ENCODE measurements at regions not wholly inside any gene's neighbourhood (a gene's known extent, or its start where the extent isn't known, plus 50 kb on each side); places are given as distances from the start of the nearest gene placed in this dataset.

DNA sequence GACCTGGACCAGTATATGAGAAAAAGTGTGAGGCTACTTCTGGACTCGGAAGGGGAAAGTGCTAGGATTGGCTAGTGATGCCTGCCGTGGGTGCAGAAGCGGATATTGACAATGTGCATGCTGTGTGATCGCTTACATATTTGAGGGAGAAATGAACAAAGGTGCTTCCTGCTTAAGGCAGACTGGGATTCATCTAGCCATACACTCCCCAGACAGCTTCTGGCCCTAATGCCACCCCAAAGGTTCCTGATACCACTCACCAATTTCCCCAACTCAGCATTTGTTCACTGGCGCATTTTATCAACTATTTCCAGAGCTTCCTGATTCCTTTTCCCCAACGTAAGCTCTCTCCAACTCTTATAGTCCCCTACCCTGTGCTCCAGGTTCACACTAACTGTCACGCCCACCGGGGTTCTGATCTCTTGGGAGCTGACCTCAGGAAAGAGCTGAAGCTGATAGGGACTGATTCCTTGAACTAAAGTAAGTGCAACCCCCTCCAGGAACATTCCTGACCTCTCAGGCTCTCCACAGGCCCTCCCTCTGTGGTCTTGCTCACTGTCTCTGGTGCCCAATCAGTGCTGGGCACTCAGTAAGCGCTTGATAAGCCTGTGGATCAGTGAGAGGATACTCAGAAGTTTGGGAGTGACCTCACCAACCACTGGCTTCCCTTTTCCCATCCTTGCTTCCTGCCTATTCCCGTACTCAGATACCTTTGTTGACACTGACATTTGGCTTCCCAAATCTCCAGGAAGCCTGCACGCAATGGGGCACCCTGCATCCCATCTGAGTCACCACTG lies 73.3 kb downstream of the MRPL14 start:
- TF ChIP-seq FOS (IDR thresholded peaks at IDR 0.05; ENCODE audit: borderline replicate concordance, insufficient read depth, low read length) (peak; percentile 32), JUN (IDR thresholded peaks at IDR 0.05; ENCODE audit: borderline replicate concordance, insufficient read depth, insufficient read length, low read depth) (peak; percentile 14), EZH2 (IDR thresholded peaks at IDR 0.05; ENCODE audit: borderline replicate concordance, low read depth, low read length, severe bottlenecking) (no peak), GATA2 (IDR thresholded peaks at IDR 0.05; ENCODE audit: insufficient read depth, insufficient read length, low read depth, low read length) (peak; percentile 38)
- Histone ChIP-seq H2AFZ (ENCODE audit: low read depth, low read length) (peak overlapping the region; percentile 1), H3K4me2 (ENCODE audit: insufficient read depth, low read length) (no peak overlapping the region), H3K9me3 (replicated peaks; ENCODE audit: control insufficient read depth, insufficient read depth, low read length) (no peaks in the 10 kb centered on the region), H3K27me3 (ENCODE audit: control insufficient read depth in 2 of 2, insufficient read depth in 2 of 2, low read length in 2 of 2) (no peaks in the 10 kb centered on the region), H3K9me1 (replicated peaks; ENCODE audit: control insufficient read depth, extremely low read depth, insufficient read depth, low read length) (no peaks in the 10 kb centered on the region), H3K79me2 (ENCODE audit: control insufficient read depth, insufficient read depth, low read length) (no peaks in the 10 kb centered on the region), H3K36me3 (ENCODE audit: control insufficient read depth in 2 of 2, extremely low read depth in 1 of 2, insufficient read depth in 2 of 2, low read length in 2 of 2) (no peaks in the 10 kb centered on the region), H3K4me1 (ENCODE audit: control insufficient read depth, extremely low read depth, insufficient read depth, low read length) (peaks cover 38% of the 10 kb centered on the region), H3K9ac (replicated peaks; ENCODE audit: extremely low read depth, insufficient read depth, low read length) (no peak overlapping the region), H4K20me1 (replicated peaks; ENCODE audit: control insufficient read depth, extremely low read depth, insufficient read depth, low read length) (no peaks in the 10 kb centered on the region), H3K4me3 (replicated peaks in 1 of 3; ENCODE audit: insufficient read depth in 1 of 3, low read depth in 1 of 3, low read length in 3 of 3) (no peak overlapping the region), H3K27ac (ENCODE audit: insufficient read depth, low read depth, low read length) (peak overlapping the region; percentile 37)
- dilution Hi-C loops (cut with MboI; ENCODE audit: extremely low pct_ligation_motif_present, low sequenced_read_pairs) = no loop called here
- no TSS peak for BruUV-seq (replicated peaks)
- intact Hi-C loops (cut with micrococcal nuclease) = no loop called here
- DNase-seq (ENCODE audit: low read depth, low spot score) (peak; percentile 70), FAIRE-seq (peak; percentile 93)
- POLR2A ChIA-PET = no interaction called here
- CTCF ChIA-PET = interaction anchor here (1.2 to 1.4 kb wide), 3 partner anchors 11 to 279 kb away, joined by 3 to 7 read pairs (median 4); no protein-coding TSS in a partner anchor

DNA sequence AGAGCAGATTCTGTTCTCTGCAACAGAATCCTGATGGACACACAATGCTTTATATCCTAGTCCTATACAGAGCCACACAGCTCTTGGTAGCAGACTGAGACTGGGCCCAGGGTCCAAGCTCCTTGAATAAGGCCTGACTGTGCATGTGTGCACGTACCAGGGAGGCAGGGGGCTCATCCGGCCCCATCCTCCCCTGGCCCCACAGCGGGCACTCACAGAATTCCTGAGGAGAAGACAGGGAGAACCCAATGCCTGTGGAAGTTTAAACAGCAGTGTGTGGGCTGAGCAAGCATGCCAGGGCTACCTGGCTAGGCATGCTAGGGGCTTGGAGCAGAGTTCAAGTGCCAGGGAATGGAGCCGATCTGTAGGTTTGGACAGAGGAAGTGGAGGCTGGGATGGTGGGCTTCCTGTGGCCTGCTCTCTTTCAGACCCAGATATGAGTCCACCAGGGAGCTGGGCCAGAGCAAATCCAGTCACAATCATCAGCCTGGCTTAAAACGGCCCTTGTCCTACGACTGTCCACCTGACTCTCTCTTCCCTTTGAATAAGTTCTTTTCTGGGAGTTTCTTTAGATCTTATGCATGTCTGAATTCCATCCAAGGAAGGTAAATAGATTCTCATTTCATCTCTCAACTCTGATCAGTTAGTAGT lies 74.0 kb downstream of the MRPL14 start:
- H4K20me1 ChIP-seq (replicated peaks; ENCODE audit: control insufficient read depth, extremely low read depth, insufficient read depth, low read length) = no peaks in the 10 kb centered on the region
- H3K27me3 ChIP-seq (ENCODE audit: control insufficient read depth in 2 of 2, insufficient read depth in 2 of 2, low read length in 2 of 2) = no peaks in the 10 kb centered on the region
- H3K36me3 ChIP-seq (ENCODE audit: control insufficient read depth in 2 of 2, extremely low read depth in 1 of 2, insufficient read depth in 2 of 2, low read length in 2 of 2) = no peaks in the 10 kb centered on the region
- TF ChIP-seq JUN (IDR thresholded peaks at IDR 0.05; ENCODE audit: borderline replicate concordance, insufficient read depth, insufficient read length, low read depth) (no peak), EZH2 (IDR thresholded peaks at IDR 0.05; ENCODE audit: borderline replicate concordance, low read depth, low read length, severe bottlenecking) (no peak), POLR2A (IDR thresholded peaks at IDR 0.05; ENCODE audit: low read depth, low read length) (no peak), GATA2 (IDR thresholded peaks at IDR 0.05; ENCODE audit: insufficient read depth, insufficient read length, low read depth, low read length) (no peak), FOS (IDR thresholded peaks at IDR 0.05; ENCODE audit: borderline replicate concordance, insufficient read depth, low read length) (no peak), POLR2AphosphoS5 (IDR thresholded peaks at IDR 0.05; ENCODE audit: insufficient read depth, low read depth, low read length) (no peak), CTCF (IDR thresholded peaks at IDR 0.05; ENCODE audit: extremely low read depth in 1 of 2, insufficient read depth in 1 of 2, low read depth in 1 of 2, low read length in 2 of 2) (no peak), MYC (IDR thresholded peaks at IDR 0.05; ENCODE audit: low read depth, low read length) (no peak)
- TF ChIP-seq, protein P1, sequence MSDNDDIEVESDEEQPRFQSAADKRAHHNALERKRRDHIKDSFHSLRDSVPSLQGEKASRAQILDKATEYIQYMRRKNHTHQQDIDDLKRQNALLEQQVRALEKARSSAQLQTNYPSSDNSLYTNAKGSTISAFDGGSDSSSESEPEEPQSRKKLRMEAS (IDR thresholded peaks at IDR 0.05; ENCODE audit: insufficient read depth, insufficient read length) = no peak
- H2AFZ ChIP-seq (ENCODE audit: low read depth, low read length) = no peak overlapping the region
- H3K9me3 ChIP-seq (replicated peaks; ENCODE audit: control insufficient read depth, insufficient read depth, low read length) = no peaks in the 10 kb centered on the region
- H3K79me2 ChIP-seq (ENCODE audit: control insufficient read depth, insufficient read depth, low read length) = no peaks in the 10 kb centered on the region
- dilution Hi-C loops (cut with MboI; ENCODE audit: extremely low pct_ligation_motif_present, low sequenced_read_pairs) = no loop called here
- ChIA-PET POLR2A (no interaction called here), CTCF (interaction anchor here (1.0 to 2.3 kb wide), 6 partner anchors 10 to 278 kb away, joined by 3 to 11 read pairs (median 6); no protein-coding TSS in a partner anchor)
- no peak overlapping the region for H3K4me3 ChIP-seq (replicated peaks in 1 of 3; ENCODE audit: insufficient read depth in 1 of 3, low read depth in 1 of 3, low read length in 3 of 3)
- DNase-seq (ENCODE audit: low read depth, low spot score) (no peak), FAIRE-seq (no peak)
- H3K9ac ChIP-seq (replicated peaks; ENCODE audit: extremely low read depth, insufficient read depth, low read length) = no peak overlapping the region
- intact Hi-C loops (cut with micrococcal nuclease) = no loop called here
- no peaks in the 10 kb centered on the region for H3K9me1 ChIP-seq (replicated peaks; ENCODE audit: control insufficient read depth, extremely low read depth, insufficient read depth, low read length)
- BruUV-seq (replicated peaks) = no TSS peak
- H3K27ac ChIP-seq (ENCODE audit: insufficient read depth, low read depth, low read length) = no peak overlapping the region
- no peak overlapping the region for H3K4me2 ChIP-seq (ENCODE audit: insufficient read depth, low read length)
- H3K4me1 ChIP-seq (ENCODE audit: control insufficient read depth, extremely low read depth, insufficient read depth, low read length) = peaks cover 33% of the 10 kb centered on the region

Measured in endothelial cell of umbilical vein (primary cell).